HepG2 (cell line): ENCODE measurements at regions not wholly inside any gene's neighbourhood (a gene's known extent, or its start where the extent isn't known, plus 50 kb on each side); places are given as distances from the start of the nearest gene placed in this dataset.

Source experiments
- ATAC-seq: fragments of 200-7000 bp; cut with Tn5 transposase; 3 replicates; pipeline ENCODE4 v1.9.1; 2020; ENCODE audit warnings: mild to moderate bottlenecking, moderate library complexity
- BruUV-seq: library from RNA; stranded (reverse); fragments of 400-500 nt; replicated peaks from 2 replicates; lab custom pipeline; 2021; lab: Mats Ljungman, UMichigan
- CTCF ChIA-PET: fragments of 300-600 bp; formaldehyde crosslinking; extraction: SDS; loops from one replicate; lab custom pipeline; 2021; ENCODE audit warnings: low total read pairs, inconsistent platforms, low intra/inter-chr PET ratio; lab: Yijun Ruan, JAX
- POLR2A ChIA-PET: fragments of 350-600 bp; sonication (Branson Sonifier 250); formaldehyde crosslinking; loops from one replicate; lab custom pipeline; 2020; ENCODE audit warnings: antibody characterized with exemption, inconsistent platforms; lab: Yijun Ruan, JAX
- DNase-seq: peaks from one replicate; pipeline ENCODE4 v3.0.0-alpha.2; 2015; ENCODE audit warnings: low spot score
- FAIRE-seq: peaks from 3 replicates; lab custom pipeline; 2011; peaks lifted over from hg19 to GRCh38; lab: Jason Lieb, UNC
- H2AFZ ChIP-seq: one replicate; pipeline ENCODE4 v1.6.1; 2011; ENCODE audit warnings: low read length, inconsistent platforms
- H3K27ac ChIP-seq: fragments of 300-600 bp; 3 replicates; pipeline ENCODE4 v1.8.0; 2011; ENCODE audit warnings: mixed run types, mild to moderate bottlenecking, mixed read lengths, low read length, inconsistent platforms; ENCODE audit not compliant: insufficient read depth; ENCODE audit errors: extremely low read length
- H3K27me3 ChIP-seq, 2 experiments: fragments of 200-600 bp in 1 of 2; 2 replicates in 1 of 2; 3 replicates in 1 of 2; pipeline versions ENCODE4 v1.6.0 to v1.8.0; 2011; ENCODE audit warnings: low read length in 2 of 2, mild to moderate bottlenecking in 2 of 2, moderate library complexity in 2 of 2, inconsistent platforms in 1 of 2; ENCODE audit not compliant: insufficient read depth in 2 of 2, control insufficient read depth in 1 of 2
- H3K36me3 ChIP-seq, 2 experiments: fragments of 200-600 bp in 1 of 2; replicated peaks in 1 of 2; 2 replicates in 1 of 2; 3 replicates in 1 of 2; pipeline versions ENCODE4 v1.5.1 to v1.8.0; 2011; ENCODE audit warnings: low read length in 2 of 2, inconsistent platforms in 1 of 2; ENCODE audit not compliant: insufficient read depth in 2 of 2, control insufficient read depth in 1 of 2
- H3K4me1 ChIP-seq: 2 replicates; pipeline ENCODE4 v1.5.1; 2012; ENCODE audit warnings: low read length, inconsistent platforms; ENCODE audit not compliant: insufficient read depth
- H3K4me2 ChIP-seq: 2 replicates; pipeline ENCODE4 v1.6.0; 2011; ENCODE audit warnings: low read depth, low read length, inconsistent platforms
- H3K4me3 ChIP-seq, 3 experiments: fragments of 200-600 bp in 1 of 3; sonication (generic), shearing (Covaris generic) in 1 of 3; replicated peaks in 1 of 3; 2 replicates each; pipeline ENCODE4 v1.5.1; 2011 to 2016; ENCODE audit warnings: low read length in 3 of 3, inconsistent platforms in 2 of 3, low read depth in 2 of 3, mild to moderate bottlenecking in 2 of 3, control low read depth in 1 of 3, mixed read lengths in 1 of 3; ENCODE audit not compliant: insufficient read depth in 1 of 3
- H3K79me2 ChIP-seq: one replicate; pipeline ENCODE4 v1.6.1; 2011; ENCODE audit warnings: low read length, inconsistent platforms; ENCODE audit not compliant: insufficient read depth
- H3K9ac ChIP-seq: 2 replicates; pipeline ENCODE4 v1.6.0; 2011; ENCODE audit warnings: mild to moderate bottlenecking, low read depth, low read length, inconsistent platforms; ENCODE audit not compliant: insufficient read depth
- H3K9me3 ChIP-seq: 2 replicates; pipeline ENCODE4 v1.5.1; 2012; ENCODE audit warnings: mild to moderate bottlenecking, low read length
- H4K20me1 ChIP-seq: 2 replicates; pipeline ENCODE4 v1.6.0; 2011; ENCODE audit warnings: inconsistent platforms, mild to moderate bottlenecking, low read length, moderate library complexity; ENCODE audit not compliant: insufficient read depth
- E2F1 ChIP-seq: sonication (generic); formaldehyde crosslinking; IDR thresholded peaks from 2 replicates; pipeline ENCODE4 v1.5.0; 2020; ENCODE audit warnings: missing genetic modification reagents
- MNT ChIP-seq: fragments of 450-650 bp; IDR thresholded peaks from 2 replicates; pipeline ENCODE4 v1.6.1; 2016
- POLR2AphosphoS5 ChIP-seq: IDR thresholded peaks from 2 replicates; pipeline ENCODE4 v1.6.1; 2012; ENCODE audit warnings: low read depth, low read length
- RAD51 ChIP-seq: fragments of 450-650 bp; IDR thresholded peaks from 2 replicates; pipeline ENCODE4 v1.6.1; 2016; ENCODE audit warnings: borderline replicate concordance
- U2AF1 ChIP-seq: fragments of 200-400 bp; formaldehyde crosslinking; optimal IDR thresholded peaks from 2 replicates; pipeline ENCODE3; 2017; ENCODE audit warnings: mild to moderate bottlenecking, low read depth, low read length
- ZBTB7B ChIP-seq: sonication (generic); formaldehyde crosslinking; IDR thresholded peaks from 2 replicates; pipeline ENCODE4 v1.4.0; 2020; ENCODE audit warnings: missing genetic modification reagents
- ZNF124 ChIP-seq: sonication (generic); formaldehyde crosslinking; IDR thresholded peaks from 2 replicates; pipeline ENCODE4 v1.4.0; 2020; ENCODE audit warnings: missing genetic modification reagents
- ZNF17 ChIP-seq: sonication (generic); formaldehyde crosslinking; IDR thresholded peaks from 2 replicates; pipeline ENCODE4 v1.5.0; 2020; ENCODE audit warnings: mild to moderate bottlenecking, missing genetic modification reagents
- ZNF180 ChIP-seq: sonication (generic); formaldehyde crosslinking; IDR thresholded peaks from 2 replicates; pipeline ENCODE4 v1.4.0; 2020; ENCODE audit warnings: low read depth, missing genetic modification reagents, borderline replicate concordance
- ZNF30 ChIP-seq: sonication (generic); formaldehyde crosslinking; IDR thresholded peaks from 2 replicates; pipeline ENCODE4 v1.5.0; 2020; ENCODE audit warnings: mild to moderate bottlenecking, missing genetic modification reagents
- ZNF607 ChIP-seq: sonication (generic); formaldehyde crosslinking; IDR thresholded peaks from 2 replicates; pipeline ENCODE4 v1.5.1; 2020; ENCODE audit warnings: missing genetic modification reagents, mild to moderate bottlenecking, borderline replicate concordance
- ZSCAN12 ChIP-seq: sonication (generic); formaldehyde crosslinking; IDR thresholded peaks from 2 replicates; pipeline ENCODE4 v1.9.0; 2021; ENCODE audit warnings: mild to moderate bottlenecking, missing genetic modification reagents
- WGBS: methylation state at CpG from one replicate; pipeline ENCODE4 v1.1.6; 2017; ENCODE audit warnings: low lambda C conversion rate; 5-methylcytosine and 5-hydroxymethylcytosine counted together
- in situ Hi-C: cut with HindIII; loops from 2 replicates; pipeline ENCODE4 v1.10.0; 2017; ENCODE audit warnings: low pct_unique_long_range_greater_than_20kb; ENCODE audit not compliant: extremely low pct_ligation_motif_present
- intact Hi-C: fragments of 100-400 bp; cut with micrococcal nuclease; formaldehyde crosslinking; loops from one replicate; pipeline ENCODE4 v1.10.0; 2022; ENCODE audit not compliant: unreplicated experiment

GRCh38 chr5:118439831-118440230, 548.5 kb downstream of the DTWD2 start:
- H3K79me2 ChIP-seq, result no peaks in the 10 kb centered on the region
- ChIA-PET CTCF (no interaction called here), POLR2A (no interaction called here)
- TF ChIP-seq ZNF180, result no peak
- no peak for TF ChIP-seq U2AF1
- no peak for TF ChIP-seq ZNF17 (CRISPR knock-in tag)
- TF ChIP-seq MNT, result no peak
- no peak for TF ChIP-seq RAD51
- TF ChIP-seq ZSCAN12 (CRISPR knock-in tag), result no peak
- no peak for TF ChIP-seq POLR2AphosphoS5
- H3K27me3 ChIP-seq, result no peaks in the 10 kb centered on the region; a peak in 1 of 5 replicates
- DNase-seq, result no peak
- no peak for ATAC-seq
- in situ Hi-C loops, result no loop called here
- no peak overlapping the region for H3K9ac ChIP-seq
- FAIRE-seq, result no peak
- H2AFZ ChIP-seq, result no peak overlapping the region
- WGBS, result 2% methylated on average over 2 of the region's 2 CpGs
- no peaks in the 10 kb centered on the region for H3K4me1 ChIP-seq
- no TSS peak for BruUV-seq
- intact Hi-C loops, result no loop called here
- H3K9me3 ChIP-seq, result no peaks in the 10 kb centered on the region
- H3K36me3 ChIP-seq, result no peaks in the 10 kb centered on the region
- no peaks in the 10 kb centered on the region for H4K20me1 ChIP-seq
- H3K27ac ChIP-seq, result no peak overlapping the region
- no peak overlapping the region for H3K4me2 ChIP-seq
- no peak overlapping the region for H3K4me3 ChIP-seq

- POLR2A ChIA-PET, result no interaction called here
- Histone ChIP-seq H3K9ac (no peak overlapping the region), H3K79me2 (no peaks in the 10 kb centered on the region), H3K36me3 (no peaks in the 10 kb centered on the region), H3K27me3 (no peaks in the 10 kb centered on the region), H3K4me3 (no peak overlapping the region), H3K4me1 (no peaks in the 10 kb centered on the region), H3K4me2 (no peak overlapping the region), H3K27ac (no peak overlapping the region), H4K20me1 (no peaks in the 10 kb centered on the region), H3K9me3 (no peaks in the 10 kb centered on the region), H2AFZ (no peak overlapping the region)
- TF ChIP-seq E2F1 (CRISPR knock-in tag) (no peak), ZNF607 (no peak), ZNF124 (CRISPR knock-in tag) (no peak), ZBTB7B (CRISPR knock-in tag) (no peak), ZNF30 (no peak)
- intact Hi-C loops, result no loop called here
- no peak for ATAC-seq
- BruUV-seq, result no TSS peak
- CTCF ChIA-PET, result no interaction called here
- no peak for DNase-seq
- FAIRE-seq, result no peak
- WGBS, result 35% methylated on average over 4 of the region's 4 CpGs
- in situ Hi-C loops, result no loop called here
Observed at GRCh38 chr5:118435131-118435530, 553.2 kb downstream of the DTWD2 start.
